Posterior cingulate gyrus (tissue), 11 donors: ENCODE measurements at regions not wholly inside any gene's neighbourhood (a gene's known extent, or its start where the extent isn't known, plus 50 kb on each side); places are given as distances from the start of the nearest gene placed in this dataset.
"Not testable (repeated sequence)": the region's sequence is repeated elsewhere in the genome, so short reads cannot be mapped to it uniquely, and the experiment has no call there.

Experiments used
- DNase-seq, 10 donors: peaks; one replicate each; pipeline versions ENCODE4 v3.0.0 to v3.0.0-alpha.2; 2020 to 2021; ENCODE audit warnings: mixed read lengths in 3 of 10
- intact Hi-C: fragments of 100-400 bp; cut with DNase I; formaldehyde crosslinking; loops from one replicate; pipeline ENCODE4 v1.15.1; 2023

GRCh38 chrX:99172958-99173357, 1237.1 kb downstream of the PCDH19 start:
- no peak for DNase-seq
- intact Hi-C loops: no loop called here

- intact Hi-C loops: no loop called here
- DNase-seq: no peak
These were observed 1267.3 kb downstream of the PCDH19 start for GRCh38 chrX:99142745-99143144.

GRCh38 chrX:99137488-99137887, 1272.6 kb downstream of the PCDH19 start:
- no peak for DNase-seq
- intact Hi-C loops: no loop called here

GRCh38 chrX:99117011-99117410, 1293.1 kb downstream of the PCDH19 start:
- DNase-seq: no peak
- intact Hi-C loops: no loop called here

GRCh38 chrX:99095965-99096635, 1314.0 kb downstream of the PCDH19 start:
- intact Hi-C loops: no loop called here

GRCh38 chrX:99091459-99091858, 1318.6 kb downstream of the PCDH19 start:
- intact Hi-C loops: no loop called here
- DNase-seq: no peak

More at GRCh38 chrX:99095965-99096635, 1314.0 kb downstream of the PCDH19 start:
- no peak for DNase-seq

- no peak for DNase-seq
- intact Hi-C loops: no loop called here
These were observed 1331.8 kb downstream of the PCDH19 start for GRCh38 chrX:99078301-99078700.

GRCh38 chrX:99077099-99077498, 1333.0 kb downstream of the PCDH19 start:
- no peak for DNase-seq

GRCh38 chrX:99073551-99073950, 1336.5 kb downstream of the PCDH19 start:
- no peak for DNase-seq
- intact Hi-C loops: no loop called here

More at GRCh38 chrX:99077099-99077498, 1333.0 kb downstream of the PCDH19 start:
- intact Hi-C loops: no loop called here

GRCh38 chrX:99051639-99052038, 1358.4 kb downstream of the PCDH19 start:
- DNase-seq: no peak
- intact Hi-C loops: no loop called here

GRCh38 chrX:99033226-99033901, 1376.7 kb downstream of the PCDH19 start:
- intact Hi-C loops: no loop called here
- DNase-seq: no peak

- intact Hi-C loops: no loop called here
- no peak for DNase-seq
These were observed 1399.1 kb downstream of the PCDH19 start for GRCh38 chrX:99010957-99011356.

- intact Hi-C loops: no loop called here
- DNase-seq: no peak
These were observed 1408.8 kb downstream of the PCDH19 start for GRCh38 chrX:99001286-99001685.

- no peak for DNase-seq
- intact Hi-C loops: no loop called here
These were observed 1447.1 kb downstream of the PCDH19 start for GRCh38 chrX:98962996-98963395.

- intact Hi-C loops: no loop called here
- DNase-seq: peak in 1 of 10 donors; percentile 38
These were observed 1454.1 kb downstream of the PCDH19 start for GRCh38 chrX:98956014-98956413.

- no peak for DNase-seq
- intact Hi-C loops: no loop called here
These were observed 1470.6 kb downstream of the PCDH19 start for GRCh38 chrX:98939456-98939855.

GRCh38 chrX:98931216-98931615, 1478.9 kb downstream of the PCDH19 start:
- DNase-seq: no peak
- intact Hi-C loops: no loop called here

- DNase-seq: no peak
- intact Hi-C loops: no loop called here
These were observed 1485.6 kb downstream of the PCDH19 start for GRCh38 chrX:98924511-98924910.

- intact Hi-C loops: no loop called here
- no peak for DNase-seq
These were observed 1512.9 kb downstream of the PCDH19 start for GRCh38 chrX:98897191-98897590.

- intact Hi-C loops, DNase-seq: not testable (repeated sequence)
These were observed 1559.4 kb downstream of the PCDH19 start for GRCh38 chrX:98850639-98851038.
